ENCODE measurements at regions not wholly inside any gene's neighbourhood (a gene's known extent, or its start where the extent isn't known, plus 50 kb on each side); places are given as distances from the start of the nearest gene placed in this dataset.

DNA sequence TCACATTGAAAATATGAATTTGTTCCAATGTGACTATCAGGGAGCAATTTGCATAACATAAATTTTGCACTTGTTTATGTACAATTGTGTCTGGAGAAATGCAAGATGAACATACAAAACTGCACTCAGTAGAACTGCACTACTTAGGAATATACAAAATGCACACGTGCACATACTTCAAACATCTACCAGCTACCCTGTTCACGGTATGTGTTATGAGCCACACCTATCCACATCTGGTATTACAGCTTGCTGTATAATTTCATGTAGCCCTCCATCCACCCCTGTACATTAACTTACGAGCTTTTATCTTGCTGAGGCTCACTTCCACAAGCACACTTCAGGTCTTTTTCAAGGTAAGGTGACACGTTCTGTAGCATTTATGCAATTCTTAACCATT lies 373.5 kb upstream of the ZEB2 start:
- Histone ChIP-seq H3K4me3 (no peak overlapping the region), H3K9me3 (no peaks in the 10 kb centered on the region), H3K27me3 (no peaks in the 10 kb centered on the region), H3K36me3 (no peaks in the 10 kb centered on the region), H3K27ac (no peak overlapping the region), H3K4me1 (no peaks in the 10 kb centered on the region)
- no peak for TF ChIP-seq POLR2A (IDR thresholded peaks at IDR 0.05)
- TF ChIP-seq, protein P1, sequence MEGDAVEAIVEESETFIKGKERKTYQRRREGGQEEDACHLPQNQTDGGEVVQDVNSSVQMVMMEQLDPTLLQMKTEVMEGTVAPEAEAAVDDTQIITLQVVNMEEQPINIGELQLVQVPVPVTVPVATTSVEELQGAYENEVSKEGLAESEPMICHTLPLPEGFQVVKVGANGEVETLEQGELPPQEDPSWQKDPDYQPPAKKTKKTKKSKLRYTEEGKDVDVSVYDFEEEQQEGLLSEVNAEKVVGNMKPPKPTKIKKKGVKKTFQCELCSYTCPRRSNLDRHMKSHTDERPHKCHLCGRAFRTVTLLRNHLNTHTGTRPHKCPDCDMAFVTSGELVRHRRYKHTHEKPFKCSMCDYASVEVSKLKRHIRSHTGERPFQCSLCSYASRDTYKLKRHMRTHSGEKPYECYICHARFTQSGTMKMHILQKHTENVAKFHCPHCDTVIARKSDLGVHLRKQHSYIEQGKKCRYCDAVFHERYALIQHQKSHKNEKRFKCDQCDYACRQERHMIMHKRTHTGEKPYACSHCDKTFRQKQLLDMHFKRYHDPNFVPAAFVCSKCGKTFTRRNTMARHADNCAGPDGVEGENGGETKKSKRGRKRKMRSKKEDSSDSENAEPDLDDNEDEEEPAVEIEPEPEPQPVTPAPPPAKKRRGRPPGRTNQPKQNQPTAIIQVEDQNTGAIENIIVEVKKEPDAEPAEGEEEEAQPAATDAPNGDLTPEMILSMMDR (IDR thresholded peaks at IDR 0.05): no peak
- no peak for DNase-seq
- intact Hi-C loops (cut with DNase I; ENCODE audit: low total_unique reads): no loop called here

DNA sequence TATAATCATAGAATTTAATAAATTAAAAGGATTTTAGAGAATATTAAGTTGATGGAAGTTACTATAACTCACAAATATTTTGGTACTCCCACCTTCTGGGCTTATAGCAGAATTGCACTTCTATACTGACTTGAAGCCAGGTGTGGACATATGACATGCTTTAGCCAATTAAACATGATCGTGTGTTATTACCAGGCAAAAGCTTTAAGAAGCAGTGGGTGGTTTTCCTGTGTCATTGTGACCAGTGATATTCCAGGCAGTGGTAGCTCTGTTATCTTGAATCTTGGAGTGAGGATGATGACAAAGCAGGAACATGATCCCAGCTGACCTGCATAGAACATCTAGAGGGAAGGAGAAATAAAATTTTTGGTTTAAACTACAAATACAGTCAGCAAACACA lies 370.9 kb upstream of the ZEB2 start:
- no peak for DNase-seq
- no peak overlapping the region for H3K27ac ChIP-seq
- intact Hi-C loops (cut with DNase I; ENCODE audit: low total_unique reads): no loop called here
- no peak overlapping the region for H3K4me3 ChIP-seq
- no peaks in the 10 kb centered on the region for H3K9me3 ChIP-seq
- H3K36me3 ChIP-seq: no peaks in the 10 kb centered on the region
- TF ChIP-seq POLR2A (IDR thresholded peaks at IDR 0.05): no peak
- TF ChIP-seq, protein P1 (IDR thresholded peaks at IDR 0.05): no peak
- no peaks in the 10 kb centered on the region for H3K4me1 ChIP-seq
- no peaks in the 10 kb centered on the region for H3K27me3 ChIP-seq

DNA sequence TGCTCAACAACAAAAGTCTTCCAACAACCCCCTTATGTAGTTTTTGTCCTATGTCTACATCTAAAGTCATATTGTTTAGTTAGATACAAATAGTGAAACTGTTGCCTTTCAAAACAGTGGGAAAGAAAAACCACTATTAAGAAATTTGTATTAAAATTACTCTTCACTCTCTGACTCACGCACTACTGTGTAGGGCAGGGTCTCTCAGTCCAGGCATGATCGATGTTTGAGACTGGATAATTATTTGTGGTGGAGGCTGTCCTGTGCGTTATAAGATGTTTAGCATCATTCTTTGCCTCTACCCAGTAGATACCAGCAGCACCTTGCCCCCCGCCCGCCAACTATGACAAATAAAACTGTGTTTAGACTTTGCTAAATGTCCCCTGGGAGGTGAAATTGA lies 369.4 kb upstream of the ZEB2 start:
- no peaks in the 10 kb centered on the region for H3K4me1 ChIP-seq
- no peak overlapping the region for H3K4me3 ChIP-seq
- no peaks in the 10 kb centered on the region for H3K36me3 ChIP-seq
- no peak overlapping the region for H3K27ac ChIP-seq
- TF ChIP-seq, protein P1 (IDR thresholded peaks at IDR 0.05): no peak
- no peak for TF ChIP-seq POLR2A (IDR thresholded peaks at IDR 0.05)
- H3K9me3 ChIP-seq: no peaks in the 10 kb centered on the region
- intact Hi-C loops (cut with DNase I; ENCODE audit: low total_unique reads): no loop called here
- DNase-seq: no peak
- no peaks in the 10 kb centered on the region for H3K27me3 ChIP-seq

DNA sequence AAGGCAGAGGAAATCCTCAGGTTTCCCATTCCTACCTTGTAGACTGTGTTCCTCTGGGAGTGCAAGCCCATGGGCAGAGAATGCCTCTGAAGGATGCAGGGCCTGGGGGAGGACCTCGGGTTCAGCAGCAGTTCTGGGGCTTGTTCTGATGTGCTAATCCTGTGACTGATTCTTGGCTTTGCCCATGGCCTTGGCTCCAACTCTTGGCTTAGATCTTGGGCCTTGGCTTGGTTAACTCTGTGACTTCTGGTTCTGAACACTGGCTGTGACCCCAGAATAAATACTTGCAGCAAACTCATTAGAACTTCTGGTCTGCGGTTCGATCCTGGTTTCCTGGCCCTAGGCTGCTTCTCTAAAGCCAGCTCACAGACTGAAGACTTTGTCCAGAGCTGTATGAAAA lies 366.9 kb upstream of the ZEB2 start:
- no peaks in the 10 kb centered on the region for H3K36me3 ChIP-seq
- no peaks in the 10 kb centered on the region for H3K4me1 ChIP-seq
- no peaks in the 10 kb centered on the region for H3K9me3 ChIP-seq
- TF ChIP-seq POLR2A (IDR thresholded peaks at IDR 0.05): no peak
- TF ChIP-seq, protein P1 (IDR thresholded peaks at IDR 0.05): no peak
- no peak overlapping the region for H3K4me3 ChIP-seq
- intact Hi-C loops (cut with DNase I; ENCODE audit: low total_unique reads): no loop called here
- DNase-seq: peak; percentile 22 to 76
- no peak overlapping the region for H3K27ac ChIP-seq
- H3K27me3 ChIP-seq: no peaks in the 10 kb centered on the region

DNA sequence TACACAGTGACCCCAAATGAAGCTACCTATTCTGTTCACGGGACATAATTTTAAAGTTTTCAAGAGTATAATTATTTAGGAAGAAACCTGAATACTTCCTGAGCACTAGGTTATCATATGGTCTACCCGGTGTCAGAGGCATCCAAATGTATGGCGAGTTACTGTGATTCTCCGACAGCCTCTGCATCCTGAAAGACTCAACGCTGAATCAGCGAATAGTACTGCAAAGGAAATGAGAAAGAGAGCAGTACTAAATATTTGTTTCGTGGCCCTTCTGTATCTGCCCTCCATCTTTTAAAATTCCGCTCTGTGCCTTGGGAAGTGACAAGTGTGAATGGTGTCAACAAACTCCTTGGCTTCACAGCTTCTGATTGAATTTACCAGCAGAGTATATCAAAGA lies 358.0 kb upstream of the ZEB2 start:
- no peak overlapping the region for H3K4me3 ChIP-seq
- H3K4me1 ChIP-seq: peaks cover 0 to 4% of the 10 kb centered on the region in 2 donors

More for the DNA sequence above, 358.0 kb upstream of the ZEB2 start:
- no peaks in the 10 kb centered on the region for H3K9me3 ChIP-seq
- TF ChIP-seq, protein P1 (IDR thresholded peaks at IDR 0.05): no peak
- no peak for TF ChIP-seq POLR2A (IDR thresholded peaks at IDR 0.05)
- no peaks in the 10 kb centered on the region for H3K36me3 ChIP-seq
- no peak for DNase-seq
- no peaks in the 10 kb centered on the region for H3K27me3 ChIP-seq
- intact Hi-C loops (cut with DNase I; ENCODE audit: low total_unique reads): no loop called here
- no peak overlapping the region for H3K27ac ChIP-seq

Data from uterus (tissue), 3 donors.